Liver (tissue), 7 donors: ENCODE measurements at regions not wholly inside any gene's neighbourhood (a gene's known extent, or its start where the extent isn't known, plus 50 kb on each side); places are given as distances from the start of the nearest gene placed in this dataset.

ENCODE experiments used
- DNase-seq: peaks from one replicate; pipeline ENCODE4 v3.0.0-alpha.2; 2017; ENCODE audit warnings: low spot score
- H3K27ac ChIP-seq, 2 donors: one replicate each; pipeline ENCODE4 v1.7.0; 2013; ENCODE audit warnings: inconsistent platforms in 2 of 2, low read length in 2 of 2, control low read depth in 1 of 2, low read depth in 1 of 2, mild to moderate bottlenecking in 1 of 2
- H3K27me3 ChIP-seq, 4 donors: one replicate each; pipeline versions ENCODE4 v1.6.1 to v1.7.0; 2013; ENCODE audit warnings: low read length in 3 of 4, inconsistent platforms in 1 of 4, mild to moderate bottlenecking in 1 of 4, moderate library complexity in 1 of 4; ENCODE audit not compliant: control insufficient read depth in 4 of 4, insufficient read depth in 4 of 4
- H3K36me3 ChIP-seq, 4 donors: one replicate each; pipeline versions ENCODE4 v1.6.1 to v1.7.0; 2013; ENCODE audit warnings: low read length in 3 of 4, mild to moderate bottlenecking in 3 of 4, low read depth in 1 of 4, moderate library complexity in 1 of 4; ENCODE audit not compliant: control insufficient read depth in 4 of 4, insufficient read depth in 3 of 4
- H3K4me1 ChIP-seq, 4 donors: one replicate each; pipeline versions ENCODE4 v1.6.1 to v1.7.0; 2013; ENCODE audit warnings: low read length in 3 of 4, mild to moderate bottlenecking in 3 of 4, moderate library complexity in 1 of 4; ENCODE audit not compliant: control insufficient read depth in 4 of 4, insufficient read depth in 4 of 4
- H3K4me3 ChIP-seq, 3 donors: one replicate each; pipeline versions ENCODE4 v1.6.1 to v1.7.0; 2013; ENCODE audit warnings: low read length in 3 of 3, control low read depth in 1 of 3, low read depth in 1 of 3, mild to moderate bottlenecking in 1 of 3
- H3K9ac ChIP-seq, 2 donors: one replicate each; pipeline ENCODE4 v1.7.0; 2013; ENCODE audit warnings: low read length in 2 of 2, mild to moderate bottlenecking in 2 of 2, moderate library complexity in 2 of 2, control low read depth in 1 of 2, low read depth in 1 of 2
- H3K9me3 ChIP-seq, 4 donors: one replicate each; pipeline versions ENCODE4 v1.6.1 to v1.7.0; 2013; ENCODE audit warnings: low read length in 3 of 4; ENCODE audit not compliant: control insufficient read depth in 4 of 4
- ATF3 ChIP-seq: IDR thresholded peaks from 2 replicates; pipeline ENCODE4 v1.6.1; 2016; ENCODE audit warnings: antibody characterized with exemption
- EGR1 ChIP-seq, 2 donors: IDR thresholded peaks; 2 replicates each; pipeline ENCODE4 v1.6.1; 2016 to 2018; ENCODE audit warnings: antibody characterized with exemption in 2 of 2, low read depth in 2 of 2
- FOXA1 ChIP-seq: IDR thresholded peaks from 2 replicates; pipeline ENCODE4 v1.6.1; 2016; ENCODE audit warnings: antibody characterized with exemption
- FOXA2 ChIP-seq: IDR thresholded peaks from 2 replicates; pipeline ENCODE4 v1.6.1; 2016; ENCODE audit warnings: antibody characterized with exemption
- GABPA ChIP-seq, 2 donors: IDR thresholded peaks in 1 of 2; conservative IDR thresholded peaks in 1 of 2; 2 replicates each; pipeline ENCODE4 v1.6.1; 2016; ENCODE audit warnings: antibody characterized with exemption in 2 of 2, mild to moderate bottlenecking in 1 of 2, moderate library complexity in 1 of 2
- HNF4A ChIP-seq, 2 donors: conservative IDR thresholded peaks; 2 replicates each; pipeline ENCODE4 v1.6.1; 2016; ENCODE audit warnings: antibody characterized with exemption in 2 of 2, mild to moderate bottlenecking in 2 of 2
- HNF4G ChIP-seq: IDR thresholded peaks from 2 replicates; pipeline ENCODE4 v1.6.1; 2016; ENCODE audit warnings: antibody characterized with exemption
- JUND ChIP-seq, 2 donors: IDR thresholded peaks; 2 replicates each; pipeline ENCODE4 v1.6.1; 2016; ENCODE audit warnings: antibody characterized with exemption in 2 of 2
- MAX ChIP-seq: IDR thresholded peaks from 2 replicates; pipeline ENCODE4 v1.6.1; 2016; ENCODE audit warnings: antibody characterized with exemption
- NR2F2 ChIP-seq: IDR thresholded peaks from 2 replicates; pipeline ENCODE4 v1.6.1; 2016; ENCODE audit warnings: antibody characterized with exemption
- RAD21 ChIP-seq, 2 donors: IDR thresholded peaks; 2 replicates each; pipeline ENCODE4 v1.6.1; 2016; ENCODE audit warnings: antibody characterized with exemption in 2 of 2, mild to moderate bottlenecking in 2 of 2
- RXRA ChIP-seq, 2 donors: IDR thresholded peaks; 2 replicates each; pipeline ENCODE4 v1.6.1; 2017 to 2018; ENCODE audit warnings: antibody characterized with exemption in 2 of 2, mild to moderate bottlenecking in 1 of 2
- SP1 ChIP-seq: IDR thresholded peaks from 2 replicates; pipeline ENCODE4 v1.6.1; 2018; ENCODE audit warnings: antibody characterized with exemption, mild to moderate bottlenecking
- TAF1 ChIP-seq: conservative IDR thresholded peaks from 2 replicates; pipeline ENCODE4 v1.6.1; 2016; ENCODE audit warnings: antibody characterized with exemption, mild to moderate bottlenecking
- YY1 ChIP-seq: IDR thresholded peaks from 2 replicates; pipeline ENCODE4 v1.6.1; 2016; ENCODE audit warnings: antibody characterized with exemption, mild to moderate bottlenecking
- ZBTB33 ChIP-seq: IDR thresholded peaks from 2 replicates; pipeline ENCODE4 v1.6.1; 2016; ENCODE audit warnings: antibody characterized with exemption
- WGBS: extraction: QIAGEN DNeasy Blood & Tissue Kit; methylation state at CpG from one replicate; pipeline ENCODE4 v1.1.7; 2013; 5-methylcytosine and 5-hydroxymethylcytosine counted together
- TF ChIP-seq, protein P1 (sequence below): IDR thresholded peaks from 2 replicates; pipeline ENCODE4 v1.6.1; 2016; ENCODE audit warnings: antibody characterized with exemption, mild to moderate bottlenecking
- donor health status: healthy.
- donor health status: healthy.
- donor health status: healthy.
- donor health status: healthy.

DNA sequence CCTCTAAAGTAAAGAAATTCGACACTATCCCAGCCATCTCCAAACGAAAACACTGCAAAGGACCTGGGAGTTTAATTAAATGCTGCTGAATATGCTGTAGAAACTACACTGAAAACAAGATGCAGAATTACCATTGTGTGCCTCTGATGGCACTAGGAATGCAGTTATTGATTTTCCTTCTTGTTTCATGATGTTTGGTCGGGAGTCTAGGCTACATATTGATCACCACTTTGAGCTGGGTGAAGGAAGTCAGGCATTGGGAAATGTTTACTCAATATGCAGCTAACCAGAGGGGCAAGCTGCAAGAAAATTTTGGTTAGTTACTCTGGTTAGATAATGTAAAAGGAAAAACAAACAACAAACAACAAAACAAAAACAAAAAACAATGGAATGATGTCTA is 650.7 kb upstream of the GALNTL6 start:
- peaks cover 0 to 7% (median under 1%) of the 10 kb centered on the region in 4 donors for H3K9me3 ChIP-seq
- H3K4me3 ChIP-seq, result no peak overlapping the region
- no peak for TF ChIP-seq FOXA1
- TF ChIP-seq YY1, result no peak
- no peak for TF ChIP-seq RAD21 (IDR thresholded peaks at IDR 0.05)
- TF ChIP-seq MAX, result no peak
- no peak for TF ChIP-seq SP1
- no peak for TF ChIP-seq FOXA2
- no peak for TF ChIP-seq GABPA (IDR thresholded peaks at IDR 0.05 in 1 of 2, conservative IDR thresholded peaks at IDR 0.05 in 1 of 2)
- no peak for TF ChIP-seq RXRA (IDR thresholded peaks at IDR 0.05)
- TF ChIP-seq TAF1, result no peak
- TF ChIP-seq EGR1 (IDR thresholded peaks at IDR 0.05; ENCODE audit: low read depth in 2 of 2), result no peak
- TF ChIP-seq HNF4A (conservative IDR thresholded peaks at IDR 0.05), result no peak
- no peak for TF ChIP-seq ZBTB33
- TF ChIP-seq, protein P1, sequence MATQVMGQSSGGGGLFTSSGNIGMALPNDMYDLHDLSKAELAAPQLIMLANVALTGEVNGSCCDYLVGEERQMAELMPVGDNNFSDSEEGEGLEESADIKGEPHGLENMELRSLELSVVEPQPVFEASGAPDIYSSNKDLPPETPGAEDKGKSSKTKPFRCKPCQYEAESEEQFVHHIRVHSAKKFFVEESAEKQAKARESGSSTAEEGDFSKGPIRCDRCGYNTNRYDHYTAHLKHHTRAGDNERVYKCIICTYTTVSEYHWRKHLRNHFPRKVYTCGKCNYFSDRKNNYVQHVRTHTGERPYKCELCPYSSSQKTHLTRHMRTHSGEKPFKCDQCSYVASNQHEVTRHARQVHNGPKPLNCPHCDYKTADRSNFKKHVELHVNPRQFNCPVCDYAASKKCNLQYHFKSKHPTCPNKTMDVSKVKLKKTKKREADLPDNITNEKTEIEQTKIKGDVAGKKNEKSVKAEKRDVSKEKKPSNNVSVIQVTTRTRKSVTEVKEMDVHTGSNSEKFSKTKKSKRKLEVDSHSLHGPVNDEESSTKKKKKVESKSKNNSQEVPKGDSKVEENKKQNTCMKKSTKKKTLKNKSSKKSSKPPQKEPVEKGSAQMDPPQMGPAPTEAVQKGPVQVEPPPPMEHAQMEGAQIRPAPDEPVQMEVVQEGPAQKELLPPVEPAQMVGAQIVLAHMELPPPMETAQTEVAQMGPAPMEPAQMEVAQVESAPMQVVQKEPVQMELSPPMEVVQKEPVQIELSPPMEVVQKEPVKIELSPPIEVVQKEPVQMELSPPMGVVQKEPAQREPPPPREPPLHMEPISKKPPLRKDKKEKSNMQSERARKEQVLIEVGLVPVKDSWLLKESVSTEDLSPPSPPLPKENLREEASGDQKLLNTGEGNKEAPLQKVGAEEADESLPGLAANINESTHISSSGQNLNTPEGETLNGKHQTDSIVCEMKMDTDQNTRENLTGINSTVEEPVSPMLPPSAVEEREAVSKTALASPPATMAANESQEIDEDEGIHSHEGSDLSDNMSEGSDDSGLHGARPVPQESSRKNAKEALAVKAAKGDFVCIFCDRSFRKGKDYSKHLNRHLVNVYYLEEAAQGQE, result no peak
- TF ChIP-seq NR2F2, result no peak
- no peak for TF ChIP-seq ATF3
- no peak for TF ChIP-seq HNF4G
- H3K27ac ChIP-seq, result no peak overlapping the region
- 30% methylated on average over 3 of the region's 3 CpGs for WGBS
- H3K27me3 ChIP-seq, result no peaks in the 10 kb centered on the region
- H3K4me1 ChIP-seq, result no peaks in the 10 kb centered on the region
- H3K36me3 ChIP-seq, result no peaks in the 10 kb centered on the region
- H3K9ac ChIP-seq, result no peak overlapping the region
- no peak for DNase-seq

GRCh38 chr4:171157462-171158082 is 655.6 kb upstream of the GALNTL6 start:
- WGBS, result 64% methylated on average over 7 of the region's 7 CpGs
- H3K36me3 ChIP-seq, result no peaks in the 10 kb centered on the region
- no peaks in the 10 kb centered on the region for H3K27me3 ChIP-seq
- H3K9me3 ChIP-seq, result no peaks in the 10 kb centered on the region
- TF ChIP-seq YY1 (no peak), NR2F2 (no peak), HNF4A (conservative IDR thresholded peaks at IDR 0.05) (no peak), TAF1 (no peak), GABPA (IDR thresholded peaks at IDR 0.05 in 1 of 2, conservative IDR thresholded peaks at IDR 0.05 in 1 of 2) (no peak), JUND (IDR thresholded peaks at IDR 0.05) (no peak)
- H3K4me3 ChIP-seq, result no peak overlapping the region
- DNase-seq, result no peak
- H3K27ac ChIP-seq, result no peak overlapping the region
- H3K9ac ChIP-seq, result no peak overlapping the region
- H3K4me1 ChIP-seq, result no peaks in the 10 kb centered on the region
